GM23338 (cell line): ENCODE measurements at regions not wholly inside any gene's neighbourhood (a gene's known extent, or its start where the extent isn't known, plus 50 kb on each side); places are given as distances from the start of the nearest gene placed in this dataset.

Source experiments
- ATAC-seq: fragments of 200-7000 bp; cut with Tn5 transposase; 3 replicates; pipeline ENCODE4 v1.9.1; 2020
- DNase-seq: peaks from one replicate; pipeline ENCODE4 v3.0.0-alpha.2; 2015; ENCODE audit warnings: low spot score
- H2AFZ ChIP-seq: fragments of 200-600 bp; sonication (generic); 2 replicates; pipeline ENCODE4 v1.8.0; 2016; ENCODE audit warnings: antibody characterized with exemption, mild to moderate bottlenecking, moderate library complexity
- H3F3A ChIP-seq: fragments of 200-600 bp; sonication (generic); replicated peaks from 2 replicates; pipeline ENCODE4 v1.8.0; 2017; ENCODE audit warnings: antibody characterized with exemption, mixed run types, low read depth
- H3K27ac ChIP-seq: fragments of 200-600 bp; sonication (generic); 2 replicates; pipeline ENCODE4 v1.6.1; 2016; ENCODE audit warnings: low read depth
- H3K27me3 ChIP-seq: fragments of 200-600 bp; sonication (generic); 2 replicates; pipeline ENCODE4 v1.8.0; 2016; ENCODE audit warnings: mild to moderate bottlenecking, mixed run types, moderate library complexity; ENCODE audit not compliant: insufficient read depth
- H3K36me3 ChIP-seq: fragments of 200-600 bp; sonication (generic); 2 replicates; pipeline ENCODE4 v1.8.0; 2016; ENCODE audit warnings: mild to moderate bottlenecking; ENCODE audit not compliant: insufficient read depth
- H3K4me1 ChIP-seq: fragments of 200-600 bp; sonication (generic); 2 replicates; pipeline ENCODE4 v1.8.0; 2016; ENCODE audit warnings: mild to moderate bottlenecking, moderate library complexity; ENCODE audit not compliant: insufficient read depth
- H3K4me2 ChIP-seq: fragments of 200-600 bp; sonication (generic); 2 replicates; pipeline ENCODE4 v1.7.1; 2017; ENCODE audit warnings: mixed run types
- H3K4me3 ChIP-seq: fragments of 200-600 bp; sonication (generic); 2 replicates; pipeline ENCODE4 v1.6.1; 2016; ENCODE audit warnings: mixed run types
- H3K79me2 ChIP-seq: fragments of 200-600 bp; sonication (generic); replicated peaks from 2 replicates; pipeline ENCODE4 v1.8.0; 2017; ENCODE audit warnings: mild to moderate bottlenecking; ENCODE audit not compliant: insufficient read depth
- H3K9me2 ChIP-seq: fragments of 200-600 bp; sonication (generic); 2 replicates; pipeline ENCODE4 v1.8.0; 2017; ENCODE audit not compliant: insufficient read depth
- H4K20me1 ChIP-seq: fragments of 200-600 bp; sonication (generic); replicated peaks from 2 replicates; pipeline ENCODE4 v1.8.0; 2017; ENCODE audit warnings: mild to moderate bottlenecking; ENCODE audit not compliant: insufficient read depth
- H3K27ac Mint-ChIP-seq: 2 replicates; pipeline ENCODE4 v1.8.0; 2020; ENCODE audit warnings: inconsistent platforms, mild to moderate bottlenecking, moderate library complexity, mixed read lengths
- H3K27me3 Mint-ChIP-seq: 3 replicates; pipeline ENCODE4 v1.8.0; 2022; ENCODE audit warnings: low read depth, mild to moderate bottlenecking, moderate library complexity, mixed read lengths, inconsistent platforms; ENCODE audit not compliant: insufficient read depth, poor library complexity
- H3K36me3 Mint-ChIP-seq: 3 replicates; pipeline ENCODE4 v1.8.0; 2021; ENCODE audit warnings: low read depth, mild to moderate bottlenecking, inconsistent platforms, moderate library complexity, mixed read lengths
- H3K4me1 Mint-ChIP-seq: 3 replicates; pipeline ENCODE4 v1.8.0; 2020; ENCODE audit warnings: mild to moderate bottlenecking, inconsistent platforms, mixed read lengths
- H3K4me3 Mint-ChIP-seq: 3 replicates; pipeline ENCODE4 v1.8.0; 2021; ENCODE audit warnings: moderate library complexity, mild to moderate bottlenecking, inconsistent platforms, mixed read lengths
- H3K9me3 Mint-ChIP-seq: 3 replicates; pipeline ENCODE4 v1.8.0; 2020; ENCODE audit warnings: moderate library complexity, mild to moderate bottlenecking, inconsistent platforms, mixed read lengths
- CREB1 ChIP-seq: fragments of 250-450 bp; sonication (Bioruptor Pico); IDR thresholded peaks from 2 replicates; pipeline ENCODE4 v1.5.0; 2020; ENCODE audit warnings: low read depth, mild to moderate bottlenecking, moderate library complexity
- EZH2 ChIP-seq: fragments of 200-600 bp; sonication (generic); IDR thresholded peaks from one replicate; pipeline ENCODE4 v1.8.0; 2017; ENCODE audit warnings: antibody characterized with exemption, mild to moderate bottlenecking, low read depth; ENCODE audit not compliant: unreplicated experiment
- JUNB ChIP-seq: IDR thresholded peaks from one replicate; pipeline ENCODE4 v1.6.1; 2016; ENCODE audit warnings: antibody characterized with exemption; ENCODE audit not compliant: unreplicated experiment
- NANOG ChIP-seq: IDR thresholded peaks from 2 replicates; pipeline ENCODE4 v1.6.1; 2016; ENCODE audit warnings: antibody characterized with exemption, borderline replicate concordance
- POLR2AphosphoS5 ChIP-seq: IDR thresholded peaks from 2 replicates; pipeline ENCODE4 v1.6.1; 2016; ENCODE audit warnings: antibody characterized with exemption, low read depth
- REST ChIP-seq: IDR thresholded peaks from one replicate; pipeline ENCODE4 v1.6.1; 2018; ENCODE audit warnings: antibody characterized with exemption; ENCODE audit not compliant: unreplicated experiment
- STAT1 ChIP-seq: IDR thresholded peaks from one replicate; pipeline ENCODE4 v1.6.1; 2016; ENCODE audit warnings: antibody characterized with exemption; ENCODE audit not compliant: unreplicated experiment
- ZNF114 ChIP-seq: fragments of 250-450 bp; sonication (Bioruptor Pico); IDR thresholded peaks from 2 replicates; pipeline ENCODE4 v1.5.0; 2020; ENCODE audit warnings: mild to moderate bottlenecking, moderate library complexity
- ZNF331 ChIP-seq: fragments of 250-450 bp; sonication (Bioruptor Pico); IDR thresholded peaks from 2 replicates; pipeline ENCODE4 v1.5.0; 2020; ENCODE audit warnings: low read depth, mild to moderate bottlenecking, moderate library complexity
- TF ChIP-seq, protein P1 (sequence below), 2 experiments: fragments of 200-600 bp in 1 of 2; sonication (generic) in 1 of 2; conservative IDR thresholded peaks; 2 replicates each; pipeline versions ENCODE4 v1.5.1 to v1.6.1; 2016 to 2017; ENCODE audit warnings: antibody characterized with exemption in 2 of 2, low read depth in 2 of 2, mild to moderate bottlenecking in 2 of 2, moderate library complexity in 1 of 2

DNA sequence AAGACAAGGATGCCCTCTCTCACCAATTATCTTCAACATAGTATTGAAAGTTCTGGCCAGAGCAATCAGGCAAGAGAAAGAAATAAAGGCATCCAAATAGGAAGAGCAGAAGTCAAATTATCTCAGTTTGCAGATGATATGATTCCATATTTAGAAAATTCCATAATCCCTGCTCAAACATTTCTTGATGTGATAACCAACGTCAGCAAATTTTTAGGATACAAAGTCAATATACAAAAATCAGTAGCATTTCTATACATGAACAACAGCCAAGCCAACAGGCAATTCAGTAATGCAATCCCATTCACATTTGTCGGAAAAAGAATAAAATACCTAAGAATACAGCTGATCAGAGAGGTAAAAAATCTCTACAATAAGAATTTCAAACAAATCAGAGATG, 969.7 kb upstream of the USP15 start (continued):
- no peak for TF ChIP-seq REST
- TF ChIP-seq, protein P1, sequence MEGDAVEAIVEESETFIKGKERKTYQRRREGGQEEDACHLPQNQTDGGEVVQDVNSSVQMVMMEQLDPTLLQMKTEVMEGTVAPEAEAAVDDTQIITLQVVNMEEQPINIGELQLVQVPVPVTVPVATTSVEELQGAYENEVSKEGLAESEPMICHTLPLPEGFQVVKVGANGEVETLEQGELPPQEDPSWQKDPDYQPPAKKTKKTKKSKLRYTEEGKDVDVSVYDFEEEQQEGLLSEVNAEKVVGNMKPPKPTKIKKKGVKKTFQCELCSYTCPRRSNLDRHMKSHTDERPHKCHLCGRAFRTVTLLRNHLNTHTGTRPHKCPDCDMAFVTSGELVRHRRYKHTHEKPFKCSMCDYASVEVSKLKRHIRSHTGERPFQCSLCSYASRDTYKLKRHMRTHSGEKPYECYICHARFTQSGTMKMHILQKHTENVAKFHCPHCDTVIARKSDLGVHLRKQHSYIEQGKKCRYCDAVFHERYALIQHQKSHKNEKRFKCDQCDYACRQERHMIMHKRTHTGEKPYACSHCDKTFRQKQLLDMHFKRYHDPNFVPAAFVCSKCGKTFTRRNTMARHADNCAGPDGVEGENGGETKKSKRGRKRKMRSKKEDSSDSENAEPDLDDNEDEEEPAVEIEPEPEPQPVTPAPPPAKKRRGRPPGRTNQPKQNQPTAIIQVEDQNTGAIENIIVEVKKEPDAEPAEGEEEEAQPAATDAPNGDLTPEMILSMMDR (conservative IDR thresholded peaks at IDR 0.05; ENCODE audit: low read depth in 2 of 2) = no peak
- TF ChIP-seq ZNF331 (CRISPR knock-in tag) = no peak
- TF ChIP-seq ZNF114 = no peak
- no peak for TF ChIP-seq JUNB
- TF ChIP-seq POLR2AphosphoS5 = no peak

DNA sequence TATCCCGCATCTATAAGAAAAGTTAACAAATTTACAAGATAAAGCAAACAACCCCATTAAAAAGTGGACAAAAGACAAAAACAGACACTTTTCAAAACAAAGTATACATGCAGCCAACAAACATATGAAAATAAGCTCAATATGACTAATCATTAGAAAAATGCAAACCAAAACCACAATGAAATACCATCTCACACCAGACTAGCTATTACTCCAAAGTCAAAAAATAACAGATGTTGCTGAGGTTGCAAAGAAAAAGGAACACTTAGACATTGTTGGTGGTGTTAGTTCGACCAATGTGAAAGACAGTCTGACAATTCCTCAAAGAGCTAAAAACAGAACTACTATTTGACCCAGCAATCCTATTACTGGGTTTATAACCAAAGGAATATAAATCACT, 968.6 kb upstream of the USP15 start:
- no peaks in the 10 kb centered on the region for H3K4me1 Mint-ChIP-seq
- Histone ChIP-seq H3K27me3 (no peaks in the 10 kb centered on the region), H3K4me3 (no peak overlapping the region), H3K27ac (no peak overlapping the region), H3F3A (no peaks in the 10 kb centered on the region), H3K9me2 (no peaks in the 10 kb centered on the region), H3K4me1 (no peaks in the 10 kb centered on the region), H3K4me2 (no peak overlapping the region), H3K36me3 (peaks cover 13% of the 10 kb centered on the region), H2AFZ (no peak overlapping the region), H4K20me1 (no peaks in the 10 kb centered on the region), H3K79me2 (no peaks in the 10 kb centered on the region)
- no peak for DNase-seq
- peaks cover 78% of the 10 kb centered on the region for H3K9me3 Mint-ChIP-seq
- ATAC-seq = no peak
- no peak overlapping the region for H3K27ac Mint-ChIP-seq
- H3K4me3 Mint-ChIP-seq = no peak overlapping the region
- H3K27me3 Mint-ChIP-seq = peaks cover 2% of the 10 kb centered on the region
- H3K36me3 Mint-ChIP-seq = peaks cover 55% of the 10 kb centered on the region
- TF ChIP-seq, protein P1 (conservative IDR thresholded peaks at IDR 0.05; ENCODE audit: low read depth in 2 of 2) = no peak
- TF ChIP-seq STAT1 (no peak), CREB1 (no peak), NANOG (no peak), ZNF331 (CRISPR knock-in tag) (no peak), EZH2 (no peak), REST (no peak), ZNF114 (no peak), JUNB (no peak)
